ENCODE measurements at regions not wholly inside any gene's neighbourhood (a gene's known extent, or its start where the extent isn't known, plus 50 kb on each side); places are given as distances from the start of the nearest gene placed in this dataset.

GRCh38 chr2:180653481-180653880, 326.9 kb upstream of the UBE2E3 start:
- DNase-seq (ENCODE audit: low read depth) = no peak
- H3K4me3 ChIP-seq (ENCODE audit: low read depth, low read length) = no peak overlapping the region
- no peak for TF ChIP-seq CTCF (IDR thresholded peaks at IDR 0.05; ENCODE audit: insufficient read depth, low read depth, low read length)

- H3K4me3 ChIP-seq (ENCODE audit: low read depth, low read length) = no peak overlapping the region
- no peak for DNase-seq (ENCODE audit: low read depth)
- TF ChIP-seq CTCF (IDR thresholded peaks at IDR 0.05; ENCODE audit: insufficient read depth, low read depth, low read length) = no peak
Observed at GRCh38 chr2:180652794-180653193, 327.6 kb upstream of the UBE2E3 start.

- no peak for TF ChIP-seq CTCF (IDR thresholded peaks at IDR 0.05; ENCODE audit: insufficient read depth, low read depth, low read length)
- no peak for DNase-seq (ENCODE audit: low read depth)
- no peak overlapping the region for H3K4me3 ChIP-seq (ENCODE audit: low read depth, low read length)
Observed at GRCh38 chr2:180651596-180651995, 328.8 kb upstream of the UBE2E3 start.

- no peak for TF ChIP-seq CTCF (IDR thresholded peaks at IDR 0.05; ENCODE audit: insufficient read depth, low read depth, low read length)
- H3K4me3 ChIP-seq (ENCODE audit: low read depth, low read length) = no peak overlapping the region
- DNase-seq (ENCODE audit: low read depth) = no peak
Observed at GRCh38 chr2:180647621-180648020, 332.8 kb upstream of the UBE2E3 start.

GRCh38 chr2:180647221-180647620, 333.2 kb upstream of the UBE2E3 start:
- peak; percentile 18 for DNase-seq (ENCODE audit: low read depth)
- no peak overlapping the region for H3K4me3 ChIP-seq (ENCODE audit: low read depth, low read length)
- TF ChIP-seq CTCF (IDR thresholded peaks at IDR 0.05; ENCODE audit: insufficient read depth, low read depth, low read length) = no peak

GRCh38 chr2:180646756-180647155, 333.6 kb upstream of the UBE2E3 start:
- no peak for TF ChIP-seq CTCF (IDR thresholded peaks at IDR 0.05; ENCODE audit: insufficient read depth, low read depth, low read length)
- no peak overlapping the region for H3K4me3 ChIP-seq (ENCODE audit: low read depth, low read length)
- no peak for DNase-seq (ENCODE audit: low read depth)

GRCh38 chr2:180644709-180645108, 335.7 kb upstream of the UBE2E3 start:
- TF ChIP-seq CTCF (IDR thresholded peaks at IDR 0.05; ENCODE audit: insufficient read depth, low read depth, low read length) = no peak
- DNase-seq (ENCODE audit: low read depth) = peak; percentile 90
- no peak overlapping the region for H3K4me3 ChIP-seq (ENCODE audit: low read depth, low read length)
